SK-N-SH (cell line): ENCODE measurements at regions not wholly inside any gene's neighbourhood (a gene's known extent, or its start where the extent isn't known, plus 50 kb on each side); places are given as distances from the start of the nearest gene placed in this dataset.

Source experiments
- CTCF ChIA-PET: fragments of 300-600, 350-600 bp; formaldehyde crosslinking; extraction: SDS; loops from one replicate; lab custom pipeline; 2021; lab: Yijun Ruan, JAX
- POLR2A ChIA-PET: fragments of 350-600 bp; sonication (Branson Sonifier 250); formaldehyde crosslinking; extraction: SDS; loops from one replicate; lab custom pipeline; 2020; ENCODE audit warnings: antibody characterized with exemption, inconsistent platforms; lab: Yijun Ruan, JAX
- DNase-seq: peaks from one replicate; pipeline ENCODE4 v3.0.0; 2012
- H2AFZ ChIP-seq: fragments of 200-600 bp; sonication (generic); 2 replicates; pipeline ENCODE4 v1.8.1; 2016; ENCODE audit warnings: antibody characterized with exemption, mild to moderate bottlenecking, low read depth
- H3F3A ChIP-seq: fragments of 200-600 bp; sonication (generic); replicated peaks from 2 replicates; pipeline ENCODE3; 2016; ENCODE audit warnings: antibody characterized with exemption, mild to moderate bottlenecking; ENCODE audit not compliant: insufficient read depth
- H3K27ac ChIP-seq, 2 experiments: fragments of 200-500 bp in 1 of 2; fragments of 200-600 bp in 1 of 2; sonication (Bioruptor generic) in 1 of 2; sonication (generic), shearing (Covaris generic) in 1 of 2; 2 replicates each; pipeline versions ENCODE4 v1.5.1 to v1.6.1; 2014 to 2016; ENCODE audit warnings: low read depth in 2 of 2, inconsistent platforms in 1 of 2, low read length in 1 of 2, mild to moderate bottlenecking in 1 of 2, mixed read lengths in 1 of 2
- H3K27me3 ChIP-seq: fragments of 200-600 bp; sonication (generic), shearing (Covaris generic); 2 replicates; pipeline ENCODE4 v1.6.1; 2016; ENCODE audit warnings: mixed run types; ENCODE audit not compliant: insufficient read depth
- H3K36me3 ChIP-seq, 2 experiments: fragments of 200-500 bp in 1 of 2; fragments of 200-600 bp in 1 of 2; sonication (Bioruptor generic) in 1 of 2; sonication (generic) in 1 of 2; replicated peaks in 1 of 2; 2 replicates each; pipeline versions ENCODE3 to v1.5.1; 2014 to 2016; ENCODE audit warnings: low read length in 1 of 2, mild to moderate bottlenecking in 1 of 2; ENCODE audit not compliant: insufficient read depth in 2 of 2, control insufficient read depth in 1 of 2
- H3K4me1 ChIP-seq, 2 experiments: fragments of 200-500 bp in 1 of 2; fragments of 200-600 bp in 1 of 2; sonication (Bioruptor generic) in 1 of 2; sonication (generic), shearing (Covaris generic) in 1 of 2; 2 replicates each; pipeline versions ENCODE4 v1.5.1 to v1.6.1; 2014 to 2016; ENCODE audit warnings: low read depth in 1 of 2, low read length in 1 of 2, mixed run types in 1 of 2; ENCODE audit not compliant: insufficient read depth in 2 of 2, control insufficient read depth in 1 of 2
- H3K4me2 ChIP-seq: fragments of 200-600 bp; sonication (generic), shearing (Covaris generic); 2 replicates; pipeline ENCODE4 v1.6.1; 2017; ENCODE audit warnings: mixed run types
- H3K4me3 ChIP-seq, 2 experiments: fragments of 200-500 bp in 1 of 2; fragments of 200-600 bp in 1 of 2; sonication (Bioruptor generic) in 1 of 2; sonication (generic), shearing (Covaris generic) in 1 of 2; 2 replicates each; pipeline versions ENCODE4 v1.5.1 to v1.8.1; 2014 to 2016; ENCODE audit warnings: low read depth in 2 of 2, inconsistent platforms in 1 of 2, low read length in 1 of 2, mild to moderate bottlenecking in 1 of 2, mixed read lengths in 1 of 2, moderate library complexity in 1 of 2
- H3K79me2 ChIP-seq: fragments of 200-600 bp; sonication (generic); 2 replicates; pipeline ENCODE4 v1.8.1; 2017; ENCODE audit warnings: mild to moderate bottlenecking; ENCODE audit not compliant: insufficient read depth
- H3K9ac ChIP-seq: fragments of 200-600 bp; sonication (generic); 2 replicates; pipeline ENCODE4 v1.6.1; 2017; ENCODE audit warnings: mixed run types
- H3K9me2 ChIP-seq: fragments of 200-600 bp; sonication (generic); 2 replicates; pipeline ENCODE4 v1.6.1; 2017; ENCODE audit warnings: mixed run types
- H3K9me3 ChIP-seq: fragments of 200-600 bp; sonication (generic); 2 replicates; pipeline ENCODE4 v1.6.1; 2017; ENCODE audit warnings: mixed run types, mild to moderate bottlenecking, moderate library complexity
- H4K20me1 ChIP-seq: fragments of 200-600 bp; sonication (generic); 2 replicates; pipeline ENCODE4 v1.6.1; 2017; ENCODE audit warnings: mild to moderate bottlenecking, mixed run types; ENCODE audit not compliant: insufficient read depth
- CTCF ChIP-seq: fragments of 200-600 bp; sonication (generic); IDR thresholded peaks from 2 replicates; pipeline ENCODE4 v1.6.1; 2017; ENCODE audit warnings: antibody characterized with exemption, mild to moderate bottlenecking, moderate library complexity
- EZH2phosphoT487 ChIP-seq: fragments of 200-600 bp; sonication (generic); IDR thresholded peaks from 2 replicates; pipeline ENCODE4 v1.6.1; 2017; ENCODE audit warnings: low read depth, mixed run types, mild to moderate bottlenecking, antibody characterized with exemption, moderate library complexity, borderline replicate concordance
- FOXM1 ChIP-seq: IDR thresholded peaks from 2 replicates; pipeline ENCODE4 v1.4.0; 2012; ENCODE audit warnings: low read depth, mild to moderate bottlenecking
- GABPA ChIP-seq: IDR thresholded peaks from 2 replicates; pipeline ENCODE4 v1.4.0; 2012; ENCODE audit warnings: low read depth, mild to moderate bottlenecking
- GATA2 ChIP-seq: sonication (generic); formaldehyde crosslinking; IDR thresholded peaks from 2 replicates; pipeline ENCODE4 v1.5.0; 2020; ENCODE audit warnings: mild to moderate bottlenecking, missing genetic modification reagents
- NRF1 ChIP-seq: IDR thresholded peaks from 2 replicates; pipeline ENCODE4 v1.6.1; 2012; ENCODE audit warnings: low read depth, mild to moderate bottlenecking, low read length
- RAD21 ChIP-seq: IDR thresholded peaks from 2 replicates; pipeline ENCODE4 v1.6.1; 2012; ENCODE audit warnings: mild to moderate bottlenecking, low read length
- RFX5 ChIP-seq: IDR thresholded peaks from 2 replicates; pipeline ENCODE4 v1.6.1; 2012; ENCODE audit warnings: mild to moderate bottlenecking, improper control_type of control experiment, low read length
- SIN3A ChIP-seq: IDR thresholded peaks from 2 replicates; pipeline ENCODE4 v1.6.1; 2012; ENCODE audit warnings: low read depth, mild to moderate bottlenecking, low read length, moderate library complexity, borderline replicate concordance
- YY1 ChIP-seq: IDR thresholded peaks from 2 replicates; pipeline ENCODE4 v1.4.0; 2012; ENCODE audit warnings: low read depth, mild to moderate bottlenecking
- WGBS: methylation state at CpG from one replicate; pipeline ENCODE4 v1.1.6; 2017; ENCODE audit warnings: low lambda C conversion rate; 5-methylcytosine and 5-hydroxymethylcytosine counted together
- TF ChIP-seq, protein P1 (sequence below): IDR thresholded peaks from 2 replicates; pipeline ENCODE4 v1.6.1; 2012; ENCODE audit warnings: mild to moderate bottlenecking, low read depth, low read length, moderate library complexity
- TF ChIP-seq, protein P2 (sequence below): IDR thresholded peaks from 2 replicates; pipeline ENCODE4 v1.4.0; 2012; ENCODE audit warnings: low read depth, borderline replicate concordance

GRCh38 chr13:47555235-47555634, 445.8 kb downstream of the SUCLA2 start:
- no peak for TF ChIP-seq EZH2phosphoT487
- no peak for TF ChIP-seq SIN3A
- TF ChIP-seq NRF1: no peak
- no peak for TF ChIP-seq GABPA
- TF ChIP-seq, protein P1, sequence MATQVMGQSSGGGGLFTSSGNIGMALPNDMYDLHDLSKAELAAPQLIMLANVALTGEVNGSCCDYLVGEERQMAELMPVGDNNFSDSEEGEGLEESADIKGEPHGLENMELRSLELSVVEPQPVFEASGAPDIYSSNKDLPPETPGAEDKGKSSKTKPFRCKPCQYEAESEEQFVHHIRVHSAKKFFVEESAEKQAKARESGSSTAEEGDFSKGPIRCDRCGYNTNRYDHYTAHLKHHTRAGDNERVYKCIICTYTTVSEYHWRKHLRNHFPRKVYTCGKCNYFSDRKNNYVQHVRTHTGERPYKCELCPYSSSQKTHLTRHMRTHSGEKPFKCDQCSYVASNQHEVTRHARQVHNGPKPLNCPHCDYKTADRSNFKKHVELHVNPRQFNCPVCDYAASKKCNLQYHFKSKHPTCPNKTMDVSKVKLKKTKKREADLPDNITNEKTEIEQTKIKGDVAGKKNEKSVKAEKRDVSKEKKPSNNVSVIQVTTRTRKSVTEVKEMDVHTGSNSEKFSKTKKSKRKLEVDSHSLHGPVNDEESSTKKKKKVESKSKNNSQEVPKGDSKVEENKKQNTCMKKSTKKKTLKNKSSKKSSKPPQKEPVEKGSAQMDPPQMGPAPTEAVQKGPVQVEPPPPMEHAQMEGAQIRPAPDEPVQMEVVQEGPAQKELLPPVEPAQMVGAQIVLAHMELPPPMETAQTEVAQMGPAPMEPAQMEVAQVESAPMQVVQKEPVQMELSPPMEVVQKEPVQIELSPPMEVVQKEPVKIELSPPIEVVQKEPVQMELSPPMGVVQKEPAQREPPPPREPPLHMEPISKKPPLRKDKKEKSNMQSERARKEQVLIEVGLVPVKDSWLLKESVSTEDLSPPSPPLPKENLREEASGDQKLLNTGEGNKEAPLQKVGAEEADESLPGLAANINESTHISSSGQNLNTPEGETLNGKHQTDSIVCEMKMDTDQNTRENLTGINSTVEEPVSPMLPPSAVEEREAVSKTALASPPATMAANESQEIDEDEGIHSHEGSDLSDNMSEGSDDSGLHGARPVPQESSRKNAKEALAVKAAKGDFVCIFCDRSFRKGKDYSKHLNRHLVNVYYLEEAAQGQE: no peak
- no peak for TF ChIP-seq CTCF
- no peak for TF ChIP-seq RFX5
- no peak overlapping the region for H3K4me2 ChIP-seq
- no peaks in the 10 kb centered on the region for H4K20me1 ChIP-seq
- no peaks in the 10 kb centered on the region for H3K79me2 ChIP-seq
- no peak overlapping the region for H2AFZ ChIP-seq
- no peaks in the 10 kb centered on the region for H3K9me3 ChIP-seq
- H3K4me1 ChIP-seq: no peaks in the 10 kb centered on the region
- no peak overlapping the region for H3K27ac ChIP-seq
- no peak for DNase-seq
- ChIA-PET CTCF (no interaction called here), POLR2A (no interaction called here)
- WGBS: 52% methylated on average over 1 of the region's 1 CpG
- H3K27me3 ChIP-seq: no peaks in the 10 kb centered on the region
- no peak overlapping the region for H3K4me3 ChIP-seq
- no peaks in the 10 kb centered on the region for H3K9me2 ChIP-seq
- no peak overlapping the region for H3K9ac ChIP-seq
- H3F3A ChIP-seq: no peaks in the 10 kb centered on the region
- no peaks in the 10 kb centered on the region for H3K36me3 ChIP-seq

- TF ChIP-seq, protein P2, sequence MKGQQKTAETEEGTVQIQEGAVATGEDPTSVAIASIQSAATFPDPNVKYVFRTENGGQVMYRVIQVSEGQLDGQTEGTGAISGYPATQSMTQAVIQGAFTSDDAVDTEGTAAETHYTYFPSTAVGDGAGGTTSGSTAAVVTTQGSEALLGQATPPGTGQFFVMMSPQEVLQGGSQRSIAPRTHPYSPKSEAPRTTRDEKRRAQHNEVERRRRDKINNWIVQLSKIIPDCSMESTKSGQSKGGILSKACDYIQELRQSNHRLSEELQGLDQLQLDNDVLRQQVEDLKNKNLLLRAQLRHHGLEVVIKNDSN: no peak
- TF ChIP-seq RAD21 (no peak), SIN3A (no peak), FOXM1 (no peak), GATA2 (no peak), YY1 (no peak)
- TF ChIP-seq, all 33 proteins: peak for 0
- Histone ChIP-seq H3K9ac (no peak overlapping the region), H3K36me3 (no peaks in the 10 kb centered on the region), H3K79me2 (no peaks in the 10 kb centered on the region), H3K27me3 (no peaks in the 10 kb centered on the region), H3K4me1 (peaks cover 0 to 2% of the 10 kb centered on the region in 2 experiments; a peak in 1 of 4 replicates), H2AFZ (no peak overlapping the region), H3K9me2 (no peaks in the 10 kb centered on the region), H4K20me1 (no peaks in the 10 kb centered on the region), H3K4me2 (no peak overlapping the region), H3K4me3 (no peak overlapping the region), H3K9me3 (no peaks in the 10 kb centered on the region), H3F3A (no peaks in the 10 kb centered on the region), H3K27ac (no peak overlapping the region)
- WGBS: 59% methylated on average over 7 of the region's 7 CpGs
- ChIA-PET POLR2A (no interaction called here), CTCF (no interaction called here)
- DNase-seq: no peak
These were observed 447.6 kb downstream of the SUCLA2 start for GRCh38 chr13:47553329-47553977.
